HG03066 (cell line): ENCODE measurements at regions not wholly inside any gene's neighbourhood (a gene's known extent, or its start where the extent isn't known, plus 50 kb on each side); places are given as distances from the start of the nearest gene placed in this dataset.

ENCODE experiments used
- ATAC-seq: cut with Tn5 transposase; IDR thresholded peaks from one replicate; pipeline ENCODE4 v1.9.1; 2021; ENCODE audit warnings: low read depth; ENCODE audit not compliant: unreplicated experiment

- no peak for ATAC-seq
Observed at GRCh38 chr2:235383272-235383843, 110.5 kb upstream of the AGAP1 start.

- ATAC-seq: no peak
Observed at GRCh38 chr2:235384624-235385023, 109.2 kb upstream of the AGAP1 start.

GRCh38 chr2:235389626-235390025 is 104.2 kb upstream of the AGAP1 start:
- no peak for ATAC-seq

GRCh38 chr2:235390108-235390815 is 103.6 kb upstream of the AGAP1 start:
- no peak for ATAC-seq

GRCh38 chr2:235390816-235391194 is 103.0 kb upstream of the AGAP1 start:
- no peak for ATAC-seq

- ATAC-seq: no peak
Observed at GRCh38 chr2:235391921-235392615, 101.8 kb upstream of the AGAP1 start.

GRCh38 chr2:235394278-235394828 is 99.5 kb upstream of the AGAP1 start:
- ATAC-seq: no peak

- no peak for ATAC-seq
Observed at GRCh38 chr2:235396071-235396846, 97.6 kb upstream of the AGAP1 start.

- ATAC-seq: no peak
Observed at GRCh38 chr2:235398321-235398720, 95.5 kb upstream of the AGAP1 start.

GRCh38 chr2:235399895-235400294 is 93.9 kb upstream of the AGAP1 start:
- no peak for ATAC-seq

- ATAC-seq: no peak
Observed at GRCh38 chr2:235402422-235402821, 91.4 kb upstream of the AGAP1 start.

- no peak for ATAC-seq
Observed at GRCh38 chr2:235405612-235406361, 88.1 kb upstream of the AGAP1 start.

GRCh38 chr2:235406430-235406829 is 87.4 kb upstream of the AGAP1 start:
- ATAC-seq: no peak

GRCh38 chr2:235411905-235412485 is 81.8 kb upstream of the AGAP1 start:
- no peak for ATAC-seq

- ATAC-seq: no peak
Observed at GRCh38 chr2:235413064-235413463, 80.8 kb upstream of the AGAP1 start.

GRCh38 chr2:235414422-235414821 is 79.4 kb upstream of the AGAP1 start:
- ATAC-seq: no peak

GRCh38 chr2:235416858-235417499 is 76.9 kb upstream of the AGAP1 start:
- ATAC-seq: no peak

GRCh38 chr2:235418918-235419317 is 74.9 kb upstream of the AGAP1 start:
- no peak for ATAC-seq

- ATAC-seq: no peak
Observed at GRCh38 chr2:235419996-235420395, 73.8 kb upstream of the AGAP1 start.
